Esophagus (tissue), 2 donors: ENCODE measurements at regions not wholly inside any gene's neighbourhood (a gene's known extent, or its start where the extent isn't known, plus 50 kb on each side); places are given as distances from the start of the nearest gene placed in this dataset.

Experiments
- H3K27ac ChIP-seq, 2 donors: one replicate each; pipeline ENCODE4 v1.5.1; 2013; ENCODE audit warnings: low read depth in 2 of 2, mild to moderate bottlenecking in 2 of 2, inconsistent platforms in 1 of 2, low read length in 1 of 2, moderate library complexity in 1 of 2
- H3K27me3 ChIP-seq, 2 donors: one replicate each; pipeline ENCODE4 v1.6.1; 2013; ENCODE audit warnings: low read length in 2 of 2, control low read depth in 1 of 2, mild to moderate bottlenecking in 1 of 2; ENCODE audit not compliant: insufficient read depth in 2 of 2, control insufficient read depth in 1 of 2
- H3K36me3 ChIP-seq, 2 donors: one replicate each; pipeline ENCODE4 v1.6.1; 2013; ENCODE audit warnings: low read length in 1 of 2; ENCODE audit not compliant: control insufficient read depth in 2 of 2, insufficient read depth in 2 of 2
- H3K4me1 ChIP-seq, 2 donors: one replicate each; pipeline ENCODE4 v1.6.1; 2013; ENCODE audit warnings: low read length in 1 of 2; ENCODE audit not compliant: control insufficient read depth in 2 of 2, insufficient read depth in 2 of 2
- H3K4me3 ChIP-seq, 2 donors: one replicate each; pipeline ENCODE4 v1.5.1; 2013; ENCODE audit warnings: low read length in 2 of 2, mild to moderate bottlenecking in 2 of 2, low read depth in 1 of 2, moderate library complexity in 1 of 2
- H3K9me3 ChIP-seq, 2 donors: one replicate each; pipeline ENCODE4 v1.6.1; 2013; ENCODE audit warnings: mild to moderate bottlenecking in 2 of 2, low read depth in 1 of 2, low read length in 1 of 2, moderate library complexity in 1 of 2; ENCODE audit not compliant: control insufficient read depth in 2 of 2, insufficient read depth in 1 of 2
- WGBS, 2 donors: extraction: QIAGEN DNeasy Blood & Tissue Kit; methylation state at CpG; one replicate each; pipeline ENCODE4 v1.1.7; 2013; 5-methylcytosine and 5-hydroxymethylcytosine counted together
- donor health status: healthy with polysubstance abuse.
- donor health status: Bipolar disorder and iron deficiency.

GRCh38 chr13:75231235-75231634 is 250.7 kb downstream of the TBC1D4 start:
- 92 to 100% methylated on average over 1 of the region's 1 CpG for WGBS, 2 donors
- H3K4me3 ChIP-seq = no peak overlapping the region
- no peaks in the 10 kb centered on the region for H3K4me1 ChIP-seq
- no peaks in the 10 kb centered on the region for H3K9me3 ChIP-seq
- H3K36me3 ChIP-seq = no peaks in the 10 kb centered on the region
- H3K27me3 ChIP-seq = no peaks in the 10 kb centered on the region
- no peak overlapping the region for H3K27ac ChIP-seq

GRCh38 chr13:75226733-75227435 is 255.1 kb downstream of the TBC1D4 start:
- Histone ChIP-seq H3K27ac (no peak overlapping the region), H3K9me3 (no peaks in the 10 kb centered on the region), H3K27me3 (no peaks in the 10 kb centered on the region), H3K4me1 (no peaks in the 10 kb centered on the region), H3K36me3 (no peaks in the 10 kb centered on the region), H3K4me3 (no peak overlapping the region)
- WGBS, 2 donors = 70 to 72% methylated on average over 3 of the region's 3 CpGs

GRCh38 chr13:75226092-75226491 is 255.9 kb downstream of the TBC1D4 start:
- 84 to 94% methylated on average over 9 of the region's 9 CpGs for WGBS, 2 donors
- no peak overlapping the region for H3K27ac ChIP-seq
- H3K27me3 ChIP-seq = no peaks in the 10 kb centered on the region

GRCh38 chr13:75225288-75226032 is 256.5 kb downstream of the TBC1D4 start:
- Histone ChIP-seq H3K36me3 (no peaks in the 10 kb centered on the region), H3K9me3 (no peaks in the 10 kb centered on the region), H3K27me3 (no peaks in the 10 kb centered on the region), H3K27ac (no peak overlapping the region), H3K4me1 (no peaks in the 10 kb centered on the region), H3K4me3 (no peak overlapping the region)
- WGBS, 2 donors = 87 to 89% methylated on average over 1 of the region's 1 CpG

More at GRCh38 chr13:75226092-75226491, 255.9 kb downstream of the TBC1D4 start:
- H3K4me3 ChIP-seq = no peak overlapping the region
- H3K9me3 ChIP-seq = no peaks in the 10 kb centered on the region
- H3K4me1 ChIP-seq = no peaks in the 10 kb centered on the region
- no peaks in the 10 kb centered on the region for H3K36me3 ChIP-seq

- WGBS, 2 donors = 69 to 72% methylated on average over 6 of the region's 6 CpGs
- Histone ChIP-seq H3K36me3 (no peaks in the 10 kb centered on the region), H3K4me1 (no peaks in the 10 kb centered on the region), H3K9me3 (no peaks in the 10 kb centered on the region), H3K4me3 (no peak overlapping the region), H3K27me3 (no peaks in the 10 kb centered on the region), H3K27ac (no peak overlapping the region)
Measured at GRCh38 chr13:75224053-75224742, 257.8 kb downstream of the TBC1D4 start.

- H3K27me3 ChIP-seq = peaks cover 0 to 1% of the 10 kb centered on the region in 2 donors
- H3K36me3 ChIP-seq = no peaks in the 10 kb centered on the region
- H3K4me3 ChIP-seq = no peak overlapping the region
- 82 to 94% methylated on average over 1 of the region's 1 CpG for WGBS, 2 donors
- no peaks in the 10 kb centered on the region for H3K4me1 ChIP-seq
- H3K27ac ChIP-seq = no peak overlapping the region
- no peaks in the 10 kb centered on the region for H3K9me3 ChIP-seq
Measured at GRCh38 chr13:75222031-75222430, 259.9 kb downstream of the TBC1D4 start.

GRCh38 chr13:75220861-75221260 is 261.1 kb downstream of the TBC1D4 start:
- WGBS, 2 donors = 80 to 87% methylated on average over 5 of the region's 5 CpGs
- H3K4me1 ChIP-seq = no peaks in the 10 kb centered on the region
- no peak overlapping the region for H3K27ac ChIP-seq
- H3K9me3 ChIP-seq = no peaks in the 10 kb centered on the region
- H3K36me3 ChIP-seq = no peaks in the 10 kb centered on the region
- peaks cover 0 to 4% of the 10 kb centered on the region in 2 donors for H3K27me3 ChIP-seq
- no peak overlapping the region for H3K4me3 ChIP-seq

GRCh38 chr13:75220238-75220542 is 261.8 kb downstream of the TBC1D4 start:
- peaks cover 0 to 4% of the 10 kb centered on the region in 2 donors for H3K27me3 ChIP-seq
- WGBS, 2 donors = 83 to 86% methylated on average over 8 of the region's 8 CpGs
- H3K9me3 ChIP-seq = no peaks in the 10 kb centered on the region
- no peak overlapping the region for H3K27ac ChIP-seq
- H3K36me3 ChIP-seq = no peaks in the 10 kb centered on the region
- no peak overlapping the region for H3K4me3 ChIP-seq
- no peaks in the 10 kb centered on the region for H3K4me1 ChIP-seq

GRCh38 chr13:75219479-75220237 is 262.3 kb downstream of the TBC1D4 start:
- peak overlapping the region in 1 of 2 donors; percentile 13 for H3K4me3 ChIP-seq
- H3K36me3 ChIP-seq = no peaks in the 10 kb centered on the region
- peaks cover 0 to 4% of the 10 kb centered on the region in 2 donors for H3K27me3 ChIP-seq
- WGBS, 2 donors = 9 to 10% methylated on average over 31 of the region's 31 CpGs
- H3K27ac ChIP-seq = no peak overlapping the region
- H3K4me1 ChIP-seq = no peaks in the 10 kb centered on the region
- no peaks in the 10 kb centered on the region for H3K9me3 ChIP-seq
